GM10248 (cell line): ENCODE measurements at regions not wholly inside any gene's neighbourhood (a gene's known extent, or its start where the extent isn't known, plus 50 kb on each side); places are given as distances from the start of the nearest gene placed in this dataset.
"Not testable (repeated sequence)": the region's sequence is repeated elsewhere in the genome, so short reads cannot be mapped to it uniquely, and the experiment has no call there.

ENCODE experiments used
- CTCF ChIA-PET: fragments of 300-600 bp; sonication (Branson Sonifier 250); formaldehyde crosslinking; extraction: SDS; loops from one replicate; lab custom pipeline; 2021; ENCODE audit warnings: antibody characterized with exemption; lab: Yijun Ruan, JAX
- POLR2A ChIA-PET: fragments of 350-650 bp; sonication (Branson Sonifier 250); formaldehyde crosslinking; extraction: SDS; loops from one replicate; lab custom pipeline; 2020; ENCODE audit warnings: antibody characterized with exemption; lab: Yijun Ruan, JAX
- DNase-seq: peaks from one replicate; pipeline ENCODE4 v3.0.0; 2012; ENCODE audit errors: extremely low spot score
- TF ChIP-seq, protein P1 (sequence below): IDR thresholded peaks from 2 replicates; pipeline ENCODE4 v1.5.1; 2012; ENCODE audit warnings: mild to moderate bottlenecking, low read depth; ENCODE audit errors: extremely low read depth, missing control alignments, control extremely low read depth

DNA sequence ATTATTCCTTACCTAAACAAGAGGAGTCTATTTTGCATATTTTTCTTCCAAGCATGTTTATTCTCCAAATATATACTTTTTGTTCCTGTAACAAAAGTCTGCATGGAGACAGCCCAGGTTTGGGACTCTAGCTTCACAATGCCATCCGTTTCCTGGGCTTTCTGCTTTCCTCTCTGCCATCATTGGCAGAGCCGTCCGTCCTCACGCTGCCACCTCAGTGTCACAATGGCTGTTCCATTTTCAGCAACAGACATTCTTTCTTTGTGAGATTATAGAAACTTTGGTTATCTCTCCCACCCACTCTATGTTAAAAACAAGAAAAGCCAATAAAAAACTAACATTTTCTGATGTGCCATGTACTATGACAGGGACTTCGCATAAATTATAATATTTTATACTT, 825.2 kb downstream of the REEP3 start:
- CTCF ChIA-PET = no interaction called here
- POLR2A ChIA-PET = no interaction called here
- TF ChIP-seq, protein P1, sequence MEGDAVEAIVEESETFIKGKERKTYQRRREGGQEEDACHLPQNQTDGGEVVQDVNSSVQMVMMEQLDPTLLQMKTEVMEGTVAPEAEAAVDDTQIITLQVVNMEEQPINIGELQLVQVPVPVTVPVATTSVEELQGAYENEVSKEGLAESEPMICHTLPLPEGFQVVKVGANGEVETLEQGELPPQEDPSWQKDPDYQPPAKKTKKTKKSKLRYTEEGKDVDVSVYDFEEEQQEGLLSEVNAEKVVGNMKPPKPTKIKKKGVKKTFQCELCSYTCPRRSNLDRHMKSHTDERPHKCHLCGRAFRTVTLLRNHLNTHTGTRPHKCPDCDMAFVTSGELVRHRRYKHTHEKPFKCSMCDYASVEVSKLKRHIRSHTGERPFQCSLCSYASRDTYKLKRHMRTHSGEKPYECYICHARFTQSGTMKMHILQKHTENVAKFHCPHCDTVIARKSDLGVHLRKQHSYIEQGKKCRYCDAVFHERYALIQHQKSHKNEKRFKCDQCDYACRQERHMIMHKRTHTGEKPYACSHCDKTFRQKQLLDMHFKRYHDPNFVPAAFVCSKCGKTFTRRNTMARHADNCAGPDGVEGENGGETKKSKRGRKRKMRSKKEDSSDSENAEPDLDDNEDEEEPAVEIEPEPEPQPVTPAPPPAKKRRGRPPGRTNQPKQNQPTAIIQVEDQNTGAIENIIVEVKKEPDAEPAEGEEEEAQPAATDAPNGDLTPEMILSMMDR = no peak

DNA sequence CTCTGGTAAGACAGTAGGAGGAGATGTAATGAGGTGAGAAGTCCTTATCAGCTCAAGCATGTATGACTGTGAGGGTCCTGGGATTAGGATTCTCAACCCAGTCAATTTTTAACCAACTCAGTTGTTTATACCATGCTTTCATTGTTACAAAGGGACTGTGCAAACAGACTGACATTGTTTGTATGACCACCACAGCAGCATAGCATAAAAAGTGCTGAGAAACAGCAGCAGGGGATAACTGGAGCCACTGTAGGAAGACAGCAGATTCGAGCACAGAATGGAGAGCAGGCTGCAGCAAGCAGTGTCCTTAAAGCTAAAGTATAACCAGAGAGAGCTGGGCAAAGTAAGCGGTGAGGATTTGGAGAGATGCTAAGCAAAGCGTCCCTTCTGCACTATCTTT, 829.5 kb downstream of the REEP3 start:
- no peak for DNase-seq
- CTCF ChIA-PET = no interaction called here
- TF ChIP-seq, protein P1 = no peak
- POLR2A ChIA-PET = no interaction called here

More for the DNA sequence above, 825.2 kb downstream of the REEP3 start:
- no peak for DNase-seq

DNA sequence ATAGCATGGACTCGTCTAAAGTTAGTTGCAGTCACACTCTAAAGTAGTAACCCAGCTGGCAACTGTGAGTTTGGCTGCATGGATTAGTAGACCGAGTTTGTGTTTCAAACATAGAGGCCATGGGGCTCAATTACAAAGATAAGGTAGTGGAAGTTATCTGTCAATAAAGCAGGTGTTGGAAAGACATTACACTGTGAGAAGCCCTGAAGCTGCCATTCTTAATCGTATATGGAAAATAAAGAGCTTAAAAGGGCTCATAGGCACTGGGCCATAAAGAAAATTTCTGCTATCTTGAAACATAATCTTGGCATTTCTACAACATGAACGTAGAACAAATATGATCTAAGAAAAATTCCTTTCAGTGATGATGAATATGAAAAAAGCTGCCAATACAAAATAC, 837.7 kb downstream of the REEP3 start:
- ChIA-PET POLR2A (no interaction called here), CTCF (no interaction called here)
- TF ChIP-seq, protein P1 = no peak
- no peak for DNase-seq

DNA sequence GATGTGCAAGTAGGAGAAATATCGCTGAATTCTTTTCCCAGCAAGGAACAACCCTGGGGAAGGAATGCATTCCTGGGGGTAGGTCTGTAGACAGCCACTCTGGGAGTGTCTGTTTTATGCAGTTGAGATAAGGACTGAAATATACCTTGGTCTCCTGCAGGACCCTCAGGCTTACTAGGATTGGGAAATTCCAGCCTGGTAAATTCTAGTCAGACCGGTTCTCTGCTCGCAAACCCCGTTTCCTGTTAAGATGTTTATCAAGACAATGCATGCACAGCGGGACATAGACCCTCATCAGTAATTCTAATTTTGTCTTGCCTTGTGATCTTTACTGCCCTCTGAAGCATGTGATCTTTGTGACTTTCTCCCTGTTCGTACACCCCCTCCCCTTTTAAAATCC, 839.0 kb downstream of the REEP3 start:
- CTCF ChIA-PET, DNase-seq, POLR2A ChIA-PET: not testable (repeated sequence)

DNA sequence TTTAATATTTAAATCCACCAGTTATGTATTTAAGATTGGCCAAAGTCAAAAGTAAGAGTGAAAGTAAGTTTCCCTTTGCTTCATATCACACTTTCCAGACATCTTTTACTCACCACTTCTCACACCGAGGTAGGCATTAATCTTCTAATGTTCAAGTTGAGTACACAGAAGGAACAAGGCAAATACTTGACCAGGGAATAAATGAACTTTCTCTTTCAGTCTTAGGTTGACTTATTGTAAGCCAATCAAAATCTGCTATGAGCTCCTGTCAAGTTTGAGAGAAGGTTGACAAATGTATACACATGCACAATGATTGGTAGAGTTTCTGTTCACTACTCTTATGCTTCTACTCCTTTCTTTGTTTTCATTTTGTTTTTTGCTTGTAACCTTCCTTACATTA, 842.5 kb downstream of the REEP3 start:
- ChIA-PET POLR2A (no interaction called here), CTCF (no interaction called here)
- TF ChIP-seq, protein P1 = no peak
- DNase-seq = no peak

DNA sequence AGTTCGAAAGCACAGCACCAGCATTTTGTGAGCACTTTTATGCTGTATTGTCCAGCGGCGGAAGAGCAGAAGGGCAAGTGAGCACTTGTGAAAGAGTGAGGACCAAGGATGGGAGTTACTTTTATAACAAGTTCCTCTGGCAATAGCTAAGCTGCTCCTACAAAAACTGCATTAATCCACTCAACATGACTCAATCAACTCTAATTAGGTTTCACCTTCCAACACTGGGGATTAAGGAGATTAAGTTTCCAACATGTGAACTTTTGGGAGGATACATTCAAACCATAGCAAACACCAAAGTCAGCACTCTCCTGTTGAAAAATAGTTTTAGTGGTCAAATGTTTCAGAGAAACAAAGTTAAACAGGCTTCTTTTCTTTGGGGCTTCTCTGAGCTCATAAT, 844.5 kb downstream of the REEP3 start:
- ChIA-PET POLR2A (no interaction called here), CTCF (no interaction called here)
- DNase-seq = no peak
- TF ChIP-seq, protein P1 = no peak

DNA sequence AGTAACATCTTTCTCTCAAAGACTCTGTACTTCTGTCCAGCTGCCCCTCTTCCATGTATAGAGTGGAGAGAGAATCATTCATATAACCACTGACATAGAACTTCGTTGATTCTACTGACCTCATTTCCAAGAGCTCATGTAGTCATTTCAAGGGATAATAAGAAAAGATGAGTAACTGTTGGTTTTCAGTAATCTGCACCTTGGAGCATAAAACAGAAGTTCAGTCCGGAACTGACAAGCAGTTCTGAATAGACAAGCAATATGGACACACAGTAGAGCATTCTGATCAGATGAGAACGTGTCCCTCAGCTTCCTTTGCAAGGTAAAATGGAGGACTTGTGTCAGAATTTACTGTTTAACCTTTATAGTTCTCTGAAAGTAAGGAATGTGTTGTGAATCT, 847.1 kb downstream of the REEP3 start:
- POLR2A ChIA-PET = no interaction called here
- no peak for DNase-seq
- CTCF ChIA-PET = no interaction called here

More for the DNA sequence above, 847.1 kb downstream of the REEP3 start:
- TF ChIP-seq, protein P1 = no peak
